GM21515 (cell line): ENCODE measurements at regions not wholly inside any gene's neighbourhood (a gene's known extent, or its start where the extent isn't known, plus 50 kb on each side); places are given as distances from the start of the nearest gene placed in this dataset.
"Not testable (repeated sequence)": the region's sequence is repeated elsewhere in the genome, so short reads cannot be mapped to it uniquely, and the experiment has no call there.

Experiments used
- ATAC-seq: cut with Tn5 transposase; IDR thresholded peaks from one replicate; pipeline ENCODE4 v1.9.1; 2021; ENCODE audit not compliant: unreplicated experiment

- no peak for ATAC-seq
These were observed 138.8 kb upstream of the CRHR1 start for GRCh38 chr17:45645330-45645729.

DNA sequence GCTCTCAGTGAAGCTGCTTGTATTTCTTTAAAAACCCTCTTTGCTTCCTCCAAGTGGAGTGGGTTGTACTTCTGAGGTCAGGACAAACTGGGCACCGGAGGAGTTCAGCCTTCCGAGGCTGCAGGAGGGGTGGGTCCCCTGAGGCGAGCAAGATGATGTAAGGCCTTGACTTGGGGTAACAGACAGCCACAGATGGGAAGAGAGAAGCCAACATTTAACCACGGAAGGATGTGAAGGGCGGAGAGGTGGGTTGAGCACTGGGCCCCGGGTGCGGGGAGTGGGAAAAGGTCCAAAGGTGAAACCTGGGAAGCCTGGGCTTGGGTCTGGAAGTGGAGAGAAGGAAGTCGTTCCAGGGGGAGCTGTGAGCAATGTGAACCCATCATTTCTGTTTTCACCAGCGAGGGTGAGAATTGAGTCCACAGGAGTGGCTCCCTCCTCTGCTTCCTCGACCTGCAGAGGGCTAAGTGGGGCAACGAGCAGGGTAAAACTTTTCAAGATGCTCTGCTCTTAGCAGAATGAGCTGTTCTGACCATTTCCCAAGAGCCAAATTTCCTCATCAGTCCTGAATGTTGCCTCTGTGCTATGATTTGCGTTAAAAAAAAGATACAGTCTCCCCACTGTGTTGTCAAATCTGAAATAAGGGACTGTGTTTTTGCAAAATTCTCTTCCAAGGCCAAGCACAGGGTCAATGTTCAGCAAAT lies 137.7 kb upstream of the CRHR1 start:
- no peak for ATAC-seq

GRCh38 chr17:45648642-45649041 lies 135.5 kb upstream of the CRHR1 start:
- no peak for ATAC-seq

GRCh38 chr17:45649796-45650195 lies 134.3 kb upstream of the CRHR1 start:
- no peak for ATAC-seq

- no peak for ATAC-seq
These were observed 133.6 kb upstream of the CRHR1 start for GRCh38 chr17:45650561-45650960.

GRCh38 chr17:45651145-45651709 lies 132.9 kb upstream of the CRHR1 start:
- ATAC-seq = no peak

DNA sequence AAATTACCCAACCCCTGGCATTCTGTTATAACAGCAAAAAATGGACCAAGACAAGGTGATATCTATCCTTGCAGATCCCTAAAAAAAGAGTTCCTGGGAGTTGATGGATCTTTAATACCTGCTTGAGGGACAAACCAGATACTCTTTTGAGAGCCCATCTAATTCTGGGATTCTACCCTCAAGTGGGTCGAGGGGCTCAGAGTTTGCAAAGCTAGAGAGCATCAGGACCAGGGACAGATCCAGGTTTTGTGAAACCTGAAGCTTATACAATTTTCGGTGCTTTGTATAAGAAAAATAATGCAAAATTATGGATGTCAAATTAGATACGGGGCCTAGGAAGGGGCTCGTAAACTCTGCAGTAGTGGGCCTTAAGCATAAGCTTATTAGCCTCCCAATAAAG lies 130.5 kb upstream of the CRHR1 start:
- no peak for ATAC-seq

DNA sequence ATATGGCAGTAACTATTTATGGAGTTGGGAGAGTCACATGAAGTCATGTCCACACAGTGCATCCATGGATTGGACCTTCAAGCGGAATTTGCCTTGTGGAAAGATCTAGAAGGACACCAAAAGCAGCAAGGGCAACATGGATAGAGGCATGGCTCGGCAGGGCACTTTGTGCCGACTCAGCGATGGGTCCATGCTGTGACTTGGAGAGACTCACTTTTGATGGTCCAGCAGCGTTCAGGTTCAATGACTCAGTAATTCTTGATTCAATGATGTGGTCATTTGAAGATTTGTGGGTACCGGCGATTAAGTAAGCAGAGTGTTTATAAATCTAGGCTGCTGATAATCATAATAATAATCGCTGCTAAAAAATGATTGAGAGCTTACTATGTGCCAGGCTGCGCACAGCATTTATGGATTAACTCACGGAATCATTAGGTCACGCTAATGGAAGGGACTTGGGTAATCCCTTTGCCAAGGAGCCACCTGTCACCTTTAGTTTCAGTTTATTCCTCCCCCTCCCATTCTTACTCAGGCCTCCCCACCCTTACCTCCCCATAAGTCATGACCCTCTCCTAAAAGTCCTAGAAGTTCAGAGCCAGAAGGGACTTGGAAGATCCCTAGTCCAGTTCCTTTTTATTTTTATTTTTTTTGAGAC lies 127.5 kb upstream of the CRHR1 start:
- no peak for ATAC-seq

DNA sequence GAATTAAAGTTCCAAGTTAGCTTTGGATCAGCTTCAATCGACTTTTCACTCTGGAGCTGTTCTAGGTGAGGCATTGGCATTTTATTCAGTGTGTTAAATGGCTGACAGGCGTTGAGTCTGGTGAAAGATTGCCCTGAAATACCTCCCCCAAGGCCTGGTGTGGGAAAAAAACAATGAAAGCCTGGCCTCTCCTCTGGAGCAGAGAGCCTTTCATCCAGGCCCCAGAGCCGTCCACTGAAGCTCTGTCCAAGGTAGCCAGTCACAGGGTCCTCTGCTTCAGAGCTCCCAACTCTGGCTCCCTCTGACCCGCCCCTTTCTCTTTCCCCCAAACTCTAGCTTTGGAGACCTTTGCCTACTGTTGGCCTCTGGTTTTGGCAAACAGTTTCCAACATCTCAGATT lies 123.6 kb upstream of the CRHR1 start:
- no peak for ATAC-seq

GRCh38 chr17:45662432-45662831 lies 121.7 kb upstream of the CRHR1 start:
- ATAC-seq = no peak

DNA sequence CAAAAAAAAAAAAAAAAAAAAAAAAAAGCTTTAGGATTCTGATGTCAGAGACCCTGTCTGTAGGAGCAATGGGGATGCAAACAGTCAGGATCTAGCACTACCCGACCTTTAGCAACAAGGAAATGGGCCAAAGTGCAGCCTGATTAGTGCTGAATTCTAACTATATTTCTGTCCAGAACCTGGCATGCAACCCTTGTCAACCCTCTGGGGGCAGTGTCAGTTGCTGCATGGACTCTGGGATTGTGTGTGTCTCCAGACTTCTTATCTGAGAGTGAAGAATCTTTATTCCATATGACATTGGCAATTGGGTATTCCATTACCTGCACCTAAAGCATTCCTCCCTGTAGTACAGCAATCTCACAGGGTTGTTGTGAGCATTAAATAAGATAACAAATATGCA lies 120.3 kb upstream of the CRHR1 start:
- no peak for ATAC-seq

DNA sequence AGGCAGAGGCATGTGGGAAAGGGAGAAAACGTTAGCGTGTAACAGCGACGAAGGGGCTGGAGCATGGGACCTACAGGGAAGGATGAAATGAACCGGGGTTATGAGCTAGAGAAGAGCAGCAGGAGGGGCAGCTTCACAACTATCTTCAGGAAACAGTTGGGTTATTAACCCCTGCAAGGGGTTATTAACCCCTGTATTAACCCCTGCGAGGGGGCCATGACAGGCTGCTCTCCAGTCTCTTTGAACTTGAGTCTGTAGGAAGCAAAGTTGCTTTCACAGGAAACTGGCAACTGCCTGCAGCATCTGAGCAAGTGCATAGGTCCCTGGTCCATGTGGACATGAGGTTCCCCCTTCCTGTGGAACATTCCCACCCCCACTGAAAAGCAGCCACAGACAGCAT lies 119.2 kb upstream of the CRHR1 start:
- ATAC-seq = no peak

- ATAC-seq = no peak
These were observed 118.0 kb upstream of the CRHR1 start for GRCh38 chr17:45666046-45666600.

DNA sequence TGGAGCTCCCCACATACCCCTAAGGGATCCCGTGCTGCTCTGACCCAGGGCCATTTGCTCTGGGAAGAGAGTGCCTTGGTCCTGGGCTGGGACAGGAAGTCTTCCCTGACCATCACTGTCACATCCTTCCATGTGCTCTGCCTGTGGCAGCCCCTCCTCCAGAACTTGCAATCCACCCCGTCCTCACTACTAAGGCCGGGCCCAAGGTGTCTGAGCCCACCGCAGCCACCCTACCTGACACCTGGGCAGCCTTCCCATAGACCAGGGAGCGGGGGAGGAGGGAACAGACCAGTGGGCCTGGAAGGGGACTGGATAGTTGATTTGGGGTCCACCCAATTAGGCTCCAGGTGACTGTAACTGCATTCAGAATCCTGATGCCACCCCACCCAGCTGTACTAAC lies 117.5 kb upstream of the CRHR1 start:
- ATAC-seq = no peak

GRCh38 chr17:45667591-45668171 lies 116.4 kb upstream of the CRHR1 start:
- ATAC-seq = no peak

GRCh38 chr17:45668316-45668715 lies 115.8 kb upstream of the CRHR1 start:
- no peak for ATAC-seq

DNA sequence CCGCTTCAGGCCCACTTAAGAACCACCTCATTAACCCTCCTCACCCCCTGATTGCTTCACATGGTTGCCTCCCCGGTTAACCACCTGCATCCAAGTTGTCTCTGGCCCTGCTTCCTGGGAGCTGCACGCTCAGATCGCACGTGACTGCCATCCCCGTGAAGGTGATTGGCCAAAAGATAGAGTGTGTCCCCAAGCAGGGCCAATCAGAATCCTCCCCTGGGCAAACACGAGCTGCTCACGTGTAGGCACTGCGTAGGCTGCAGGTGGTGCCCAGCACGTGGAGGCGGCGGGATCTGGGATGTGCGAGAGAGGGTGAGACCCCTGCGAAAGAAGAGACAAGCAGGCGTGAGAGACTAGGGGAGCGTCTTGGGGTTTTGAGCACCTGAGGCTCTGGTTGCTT lies 111.8 kb upstream of the CRHR1 start:
- no peak for ATAC-seq

GRCh38 chr17:45672792-45673191 lies 111.3 kb upstream of the CRHR1 start:
- ATAC-seq = no peak

DNA sequence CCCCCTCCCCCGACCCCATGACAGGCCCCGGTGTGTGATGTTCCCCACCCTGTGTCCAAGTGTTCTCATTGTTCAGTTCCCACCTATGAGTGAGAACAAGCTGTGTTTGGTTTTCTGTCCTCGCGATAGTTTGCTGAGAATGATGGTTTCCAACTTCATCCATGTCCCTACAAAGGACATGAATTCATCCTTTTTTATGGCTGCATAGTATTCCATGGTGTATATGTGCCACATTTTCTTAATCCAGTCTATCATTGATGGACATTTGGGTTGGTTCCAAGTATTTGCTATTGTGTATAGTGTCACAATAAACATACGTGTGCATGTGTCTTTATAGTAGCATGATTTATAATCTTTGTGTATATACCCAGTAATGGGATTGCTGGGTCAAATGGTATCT lies 110.4 kb upstream of the CRHR1 start:
- ATAC-seq = not testable (repeated sequence)

DNA sequence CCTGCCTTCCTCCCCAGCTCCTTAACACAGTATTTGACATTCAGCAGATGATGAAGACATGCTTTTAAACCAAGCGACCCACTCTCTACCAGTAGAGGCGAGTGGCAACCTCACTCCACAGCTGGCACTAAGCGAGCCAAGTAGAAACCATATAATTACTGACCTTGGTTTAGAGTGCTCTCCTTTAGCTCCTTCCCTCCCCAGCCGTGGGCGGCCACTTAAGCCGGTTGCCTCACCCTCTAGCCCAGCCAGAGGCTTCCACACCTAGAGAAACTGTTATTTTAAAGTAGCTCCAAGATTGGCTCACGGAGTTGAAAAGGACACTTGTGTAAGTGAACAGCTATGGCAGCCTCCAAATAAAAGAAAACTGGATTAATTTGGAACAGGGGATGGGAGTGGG lies 109.1 kb upstream of the CRHR1 start:
- no peak for ATAC-seq

DNA sequence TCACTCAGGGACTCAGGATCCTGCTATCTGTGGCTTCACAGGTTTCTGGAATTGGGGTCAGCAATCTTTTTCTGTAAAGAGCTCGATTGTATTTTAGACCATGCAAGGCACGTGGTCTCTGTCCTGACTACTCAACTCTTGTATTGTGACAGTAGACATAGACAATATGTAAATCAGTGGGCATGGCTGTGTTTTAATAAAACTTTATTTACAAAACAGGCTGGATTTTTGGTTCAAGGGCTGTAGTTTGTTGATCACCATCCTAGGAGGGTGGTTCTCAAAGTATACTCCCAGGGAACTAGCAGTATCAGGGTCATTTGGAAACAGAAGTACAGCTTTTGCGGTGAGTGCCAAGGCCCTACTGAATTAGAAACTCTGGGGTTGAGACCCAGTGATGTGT lies 108.2 kb upstream of the CRHR1 start:
- no peak for ATAC-seq

DNA sequence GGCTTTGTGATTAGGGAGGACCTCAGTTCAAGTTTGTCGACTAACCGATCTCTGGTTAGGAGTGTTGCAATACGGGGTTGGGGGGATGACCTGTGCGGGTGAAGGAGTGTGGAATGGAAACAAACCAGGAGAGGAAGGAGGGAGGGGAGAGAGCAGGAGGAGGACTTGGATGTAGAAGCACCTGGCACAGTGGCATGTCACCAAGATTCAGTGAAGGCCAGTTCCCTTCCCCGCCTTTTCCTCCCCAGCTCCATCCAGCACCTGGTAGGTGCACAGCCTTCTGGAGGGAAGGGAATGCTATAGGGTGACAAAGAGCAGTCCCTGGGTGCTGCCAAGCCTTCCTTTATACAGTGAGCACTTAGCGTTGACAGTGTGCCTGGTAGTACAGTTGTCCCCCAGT lies 107.4 kb upstream of the CRHR1 start:
- ATAC-seq = no peak
